KMS-11 (cell line): ENCODE measurements at regions not wholly inside any gene's neighbourhood (a gene's known extent, or its start where the extent isn't known, plus 50 kb on each side); places are given as distances from the start of the nearest gene placed in this dataset.

ENCODE experiments used
- H2AFZ ChIP-seq: fragments of 200-600 bp; sonication (generic); 2 replicates; pipeline ENCODE4 v1.6.1; 2016; ENCODE audit warnings: antibody characterized with exemption, mixed run types, low read depth
- H3K27ac ChIP-seq: fragments of 200-600 bp; sonication (generic); 2 replicates; pipeline ENCODE4 v1.6.1; 2016; ENCODE audit warnings: mild to moderate bottlenecking, mixed run types
- H3K27me3 ChIP-seq: fragments of 200-600 bp; sonication (generic); 2 replicates; pipeline ENCODE4 v1.6.1; 2017; ENCODE audit warnings: mild to moderate bottlenecking, low read depth, mixed run types, moderate library complexity; ENCODE audit not compliant: insufficient read depth
- H3K36me3 ChIP-seq: fragments of 200-600 bp; sonication (generic); 2 replicates; pipeline ENCODE4 v1.6.1; 2017; ENCODE audit warnings: mild to moderate bottlenecking, mixed run types; ENCODE audit not compliant: insufficient read depth
- H3K4me1 ChIP-seq: fragments of 200-600 bp; sonication (generic); 2 replicates; pipeline ENCODE4 v1.6.1; 2016; ENCODE audit warnings: mild to moderate bottlenecking, low read depth, mixed run types; ENCODE audit not compliant: poor library complexity, severe bottlenecking
- H3K4me2 ChIP-seq: fragments of 200-600 bp; sonication (generic); 2 replicates; pipeline ENCODE4 v1.7.0; 2016; ENCODE audit warnings: mild to moderate bottlenecking, mixed run types
- H3K4me3 ChIP-seq: fragments of 200-600 bp; sonication (generic); IDR thresholded peaks from 2 replicates; pipeline ENCODE4 v1.6.1; 2017; ENCODE audit warnings: low read depth, low read length, mixed read lengths; ENCODE audit not compliant: insufficient read depth
- H3K79me2 ChIP-seq: fragments of 200-600 bp; sonication (generic); 2 replicates; pipeline ENCODE4 v1.6.1; 2016; ENCODE audit warnings: low read depth, mixed run types; ENCODE audit not compliant: insufficient read depth
- H3K9ac ChIP-seq: fragments of 200-600 bp; sonication (generic); 2 replicates; pipeline ENCODE4 v1.6.1; 2016; ENCODE audit warnings: mild to moderate bottlenecking, mixed run types
- H4K20me1 ChIP-seq: fragments of 200-600 bp; sonication (generic); 2 replicates; pipeline ENCODE4 v1.6.1; 2016; ENCODE audit warnings: mild to moderate bottlenecking, mixed run types; ENCODE audit not compliant: insufficient read depth
- CTCF ChIP-seq: fragments of 200-600 bp; sonication (generic); conservative IDR thresholded peaks from 2 replicates; pipeline ENCODE4 v1.6.1; 2017; ENCODE audit warnings: low read depth, mild to moderate bottlenecking, antibody characterized with exemption, low read length, moderate library complexity, mixed read lengths

GRCh38 chr2:37737507-37737906 is 66.1 kb upstream of the CDC42EP3 start:
- H3K36me3 ChIP-seq: no peaks in the 10 kb centered on the region
- no peak overlapping the region for H3K27ac ChIP-seq
- H2AFZ ChIP-seq: no peak overlapping the region
- no peaks in the 10 kb centered on the region for H4K20me1 ChIP-seq
- no peak overlapping the region for H3K9ac ChIP-seq
- no peaks in the 10 kb centered on the region for H3K27me3 ChIP-seq
- TF ChIP-seq CTCF: no peak
- H3K4me3 ChIP-seq: no peak overlapping the region
- H3K79me2 ChIP-seq: no peaks in the 10 kb centered on the region
- H3K4me2 ChIP-seq: no peak overlapping the region
- no peaks in the 10 kb centered on the region for H3K4me1 ChIP-seq

- Histone ChIP-seq H3K9ac (no peak overlapping the region), H4K20me1 (no peaks in the 10 kb centered on the region), H3K4me1 (no peaks in the 10 kb centered on the region), H3K27me3 (no peaks in the 10 kb centered on the region), H3K4me3 (no peak overlapping the region), H3K27ac (no peak overlapping the region), H3K79me2 (no peaks in the 10 kb centered on the region), H3K36me3 (no peaks in the 10 kb centered on the region), H2AFZ (no peak overlapping the region), H3K4me2 (no peak overlapping the region)
- no peak for TF ChIP-seq CTCF
Observed at GRCh38 chr2:37738266-37738885, 66.9 kb upstream of the CDC42EP3 start.

GRCh38 chr2:37739153-37739552 is 67.7 kb upstream of the CDC42EP3 start:
- no peak overlapping the region for H2AFZ ChIP-seq
- H3K36me3 ChIP-seq: no peaks in the 10 kb centered on the region

GRCh38 chr2:37740164-37740739 is 68.8 kb upstream of the CDC42EP3 start:
- Histone ChIP-seq H3K4me2 (no peak overlapping the region), H3K79me2 (no peaks in the 10 kb centered on the region), H3K9ac (no peak overlapping the region), H3K27ac (no peak overlapping the region), H2AFZ (no peak overlapping the region), H3K36me3 (no peaks in the 10 kb centered on the region), H4K20me1 (no peaks in the 10 kb centered on the region), H3K27me3 (no peaks in the 10 kb centered on the region), H3K4me3 (no peak overlapping the region), H3K4me1 (no peaks in the 10 kb centered on the region)
- TF ChIP-seq CTCF: no peak

More at GRCh38 chr2:37739153-37739552, 67.7 kb upstream of the CDC42EP3 start:
- Histone ChIP-seq H3K9ac (no peak overlapping the region), H3K4me1 (no peaks in the 10 kb centered on the region), H3K4me2 (no peak overlapping the region), H3K79me2 (no peaks in the 10 kb centered on the region), H4K20me1 (no peaks in the 10 kb centered on the region), H3K4me3 (no peak overlapping the region), H3K27ac (no peak overlapping the region), H3K27me3 (no peaks in the 10 kb centered on the region)
- no peak for TF ChIP-seq CTCF
